ENCODE measurements at regions not wholly inside any gene's neighbourhood (a gene's known extent, or its start where the extent isn't known, plus 50 kb on each side); places are given as distances from the start of the nearest gene placed in this dataset.
A peak's percentile ranks its signal among the peaks of the same experiment; 100 is the strongest.

DNA sequence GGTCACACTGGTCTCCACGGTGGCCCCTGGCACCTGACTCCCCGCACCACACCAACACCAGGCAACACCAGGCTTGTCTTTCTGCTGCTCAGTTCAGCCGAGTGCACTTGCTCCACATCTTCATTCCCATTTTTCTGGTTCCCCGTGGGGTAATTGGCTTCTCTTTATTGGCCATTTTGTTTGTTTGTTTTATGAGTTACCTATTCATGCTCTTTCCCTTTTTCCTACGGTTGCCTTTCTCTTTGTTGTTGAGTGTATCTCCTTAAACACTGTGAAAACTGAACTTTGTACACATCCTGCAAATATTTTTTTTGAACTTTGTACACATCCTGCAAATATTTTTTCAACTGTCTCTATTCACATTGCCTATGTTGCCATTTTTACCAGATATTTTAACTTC lies 834.0 kb downstream of the BRD1 start (continued):
- TF ChIP-seq, protein P1, sequence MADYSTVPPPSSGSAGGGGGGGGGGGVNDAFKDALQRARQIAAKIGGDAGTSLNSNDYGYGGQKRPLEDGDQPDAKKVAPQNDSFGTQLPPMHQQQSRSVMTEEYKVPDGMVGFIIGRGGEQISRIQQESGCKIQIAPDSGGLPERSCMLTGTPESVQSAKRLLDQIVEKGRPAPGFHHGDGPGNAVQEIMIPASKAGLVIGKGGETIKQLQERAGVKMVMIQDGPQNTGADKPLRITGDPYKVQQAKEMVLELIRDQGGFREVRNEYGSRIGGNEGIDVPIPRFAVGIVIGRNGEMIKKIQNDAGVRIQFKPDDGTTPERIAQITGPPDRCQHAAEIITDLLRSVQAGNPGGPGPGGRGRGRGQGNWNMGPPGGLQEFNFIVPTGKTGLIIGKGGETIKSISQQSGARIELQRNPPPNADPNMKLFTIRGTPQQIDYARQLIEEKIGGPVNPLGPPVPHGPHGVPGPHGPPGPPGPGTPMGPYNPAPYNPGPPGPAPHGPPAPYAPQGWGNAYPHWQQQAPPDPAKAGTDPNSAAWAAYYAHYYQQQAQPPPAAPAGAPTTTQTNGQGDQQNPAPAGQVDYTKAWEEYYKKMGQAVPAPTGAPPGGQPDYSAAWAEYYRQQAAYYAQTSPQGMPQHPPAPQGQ (CRISPR knock-in tag; IDR thresholded peaks at IDR 0.05; ENCODE audit: borderline replicate concordance), result no peak
- TF ChIP-seq NR3C1 (CRISPR knock-in tag; IDR thresholded peaks at IDR 0.05) (no peak), ATF7-NPFF (CRISPR knock-in tag; IDR thresholded peaks at IDR 0.05; ENCODE audit: low read depth) (no peak), NCOA1 (CRISPR knock-in tag; IDR thresholded peaks at IDR 0.05) (no peak), BCL6 (CRISPR knock-in tag; IDR thresholded peaks at IDR 0.05) (no peak), ZNF138 (CRISPR knock-in tag; IDR thresholded peaks at IDR 0.05; ENCODE audit: low read depth) (no peak), ONECUT2 (CRISPR knock-in tag; IDR thresholded peaks at IDR 0.05) (no peak), JARID2 (CRISPR knock-in tag; IDR thresholded peaks at IDR 0.05; ENCODE audit: insufficient replicate concordance) (no peak), ZKSCAN1 (IDR thresholded peaks at IDR 0.05; ENCODE audit: low read length) (no peak), KLF13 (CRISPR knock-in tag; IDR thresholded peaks at IDR 0.05) (no peak), ZNF530 (CRISPR knock-in tag; IDR thresholded peaks at IDR 0.05; ENCODE audit: low read depth) (no peak), ATF7 (IDR thresholded peaks at IDR 0.05) (no peak), ATF7 (CRISPR knock-in tag; IDR thresholded peaks at IDR 0.05) (no peak), ZNF382 (CRISPR knock-in tag; IDR thresholded peaks at IDR 0.05; ENCODE audit: borderline replicate concordance) (no peak), TFAP4 (IDR thresholded peaks at IDR 0.05; ENCODE audit: borderline replicate concordance, low read depth) (no peak), BRCA1 (CRISPR knock-in tag; IDR thresholded peaks at IDR 0.05) (no peak), ZNF124 (CRISPR knock-in tag; IDR thresholded peaks at IDR 0.05) (0 out of 2 replicates have a peak, but pooled peaks have one; percentile 51), HOMEZ (CRISPR knock-in tag; IDR thresholded peaks at IDR 0.05; ENCODE audit: low read depth) (peak; percentile 89; the same call in 1 of the 2 replicates), ZNF737 (CRISPR knock-in tag; IDR thresholded peaks at IDR 0.05; ENCODE audit: borderline replicate concordance) (no peak)
- TF ChIP-seq, protein P2, sequence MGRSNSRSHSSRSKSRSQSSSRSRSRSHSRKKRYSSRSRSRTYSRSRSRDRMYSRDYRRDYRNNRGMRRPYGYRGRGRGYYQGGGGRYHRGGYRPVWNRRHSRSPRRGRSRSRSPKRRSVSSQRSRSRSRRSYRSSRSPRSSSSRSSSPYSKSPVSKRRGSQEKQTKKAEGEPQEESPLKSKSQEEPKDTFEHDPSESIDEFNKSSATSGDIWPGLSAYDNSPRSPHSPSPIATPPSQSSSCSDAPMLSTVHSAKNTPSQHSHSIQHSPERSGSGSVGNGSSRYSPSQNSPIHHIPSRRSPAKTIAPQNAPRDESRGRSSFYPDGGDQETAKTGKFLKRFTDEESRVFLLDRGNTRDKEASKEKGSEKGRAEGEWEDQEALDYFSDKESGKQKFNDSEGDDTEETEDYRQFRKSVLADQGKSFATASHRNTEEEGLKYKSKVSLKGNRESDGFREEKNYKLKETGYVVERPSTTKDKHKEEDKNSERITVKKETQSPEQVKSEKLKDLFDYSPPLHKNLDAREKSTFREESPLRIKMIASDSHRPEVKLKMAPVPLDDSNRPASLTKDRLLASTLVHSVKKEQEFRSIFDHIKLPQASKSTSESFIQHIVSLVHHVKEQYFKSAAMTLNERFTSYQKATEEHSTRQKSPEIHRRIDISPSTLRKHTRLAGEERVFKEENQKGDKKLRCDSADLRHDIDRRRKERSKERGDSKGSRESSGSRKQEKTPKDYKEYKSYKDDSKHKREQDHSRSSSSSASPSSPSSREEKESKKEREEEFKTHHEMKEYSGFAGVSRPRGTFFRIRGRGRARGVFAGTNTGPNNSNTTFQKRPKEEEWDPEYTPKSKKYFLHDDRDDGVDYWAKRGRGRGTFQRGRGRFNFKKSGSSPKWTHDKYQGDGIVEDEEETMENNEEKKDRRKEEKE (IDR thresholded peaks at IDR 0.05), result no peak
- TF ChIP-seq, protein P3, sequence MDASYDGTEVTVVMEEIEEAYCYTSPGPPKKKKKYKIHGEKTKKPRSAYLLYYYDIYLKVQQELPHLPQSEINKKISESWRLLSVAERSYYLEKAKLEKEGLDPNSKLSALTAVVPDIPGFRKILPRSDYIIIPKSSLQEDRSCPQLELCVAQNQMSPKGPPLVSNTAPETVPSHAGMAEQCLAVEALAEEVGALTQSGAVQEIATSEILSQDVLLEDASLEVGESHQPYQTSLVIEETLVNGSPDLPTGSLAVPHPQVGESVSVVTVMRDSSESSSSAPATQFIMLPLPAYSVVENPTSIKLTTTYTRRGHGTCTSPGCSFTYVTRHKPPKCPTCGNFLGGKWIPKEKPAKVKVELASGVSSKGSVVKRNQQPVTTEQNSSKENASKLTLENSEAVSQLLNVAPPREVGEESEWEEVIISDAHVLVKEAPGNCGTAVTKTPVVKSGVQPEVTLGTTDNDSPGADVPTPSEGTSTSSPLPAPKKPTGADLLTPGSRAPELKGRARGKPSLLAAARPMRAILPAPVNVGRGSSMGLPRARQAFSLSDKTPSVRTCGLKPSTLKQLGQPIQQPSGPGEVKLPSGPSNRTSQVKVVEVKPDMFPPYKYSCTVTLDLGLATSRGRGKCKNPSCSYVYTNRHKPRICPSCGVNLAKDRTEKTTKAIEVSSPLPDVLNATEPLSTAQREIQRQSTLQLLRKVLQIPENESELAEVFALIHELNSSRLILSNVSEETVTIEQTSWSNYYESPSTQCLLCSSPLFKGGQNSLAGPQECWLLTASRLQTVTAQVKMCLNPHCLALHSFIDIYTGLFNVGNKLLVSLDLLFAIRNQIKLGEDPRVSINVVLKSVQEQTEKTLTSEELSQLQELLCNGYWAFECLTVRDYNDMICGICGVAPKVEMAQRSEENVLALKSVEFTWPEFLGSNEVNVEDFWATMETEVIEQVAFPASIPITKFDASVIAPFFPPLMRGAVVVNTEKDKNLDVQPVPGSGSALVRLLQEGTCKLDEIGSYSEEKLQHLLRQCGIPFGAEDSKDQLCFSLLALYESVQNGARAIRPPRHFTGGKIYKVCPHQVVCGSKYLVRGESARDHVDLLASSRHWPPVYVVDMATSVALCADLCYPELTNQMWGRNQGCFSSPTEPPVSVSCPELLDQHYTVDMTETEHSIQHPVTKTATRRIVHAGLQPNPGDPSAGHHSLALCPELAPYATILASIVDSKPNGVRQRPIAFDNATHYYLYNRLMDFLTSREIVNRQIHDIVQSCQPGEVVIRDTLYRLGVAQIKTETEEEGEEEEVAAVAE (CRISPR knock-in tag; IDR thresholded peaks at IDR 0.05; ENCODE audit: borderline replicate concordance), result no peak

Data from HepG2 (cell line).